ENCODE measurements at regions not wholly inside any gene's neighbourhood (a gene's known extent, or its start where the extent isn't known, plus 50 kb on each side); places are given as distances from the start of the nearest gene placed in this dataset.

DNA sequence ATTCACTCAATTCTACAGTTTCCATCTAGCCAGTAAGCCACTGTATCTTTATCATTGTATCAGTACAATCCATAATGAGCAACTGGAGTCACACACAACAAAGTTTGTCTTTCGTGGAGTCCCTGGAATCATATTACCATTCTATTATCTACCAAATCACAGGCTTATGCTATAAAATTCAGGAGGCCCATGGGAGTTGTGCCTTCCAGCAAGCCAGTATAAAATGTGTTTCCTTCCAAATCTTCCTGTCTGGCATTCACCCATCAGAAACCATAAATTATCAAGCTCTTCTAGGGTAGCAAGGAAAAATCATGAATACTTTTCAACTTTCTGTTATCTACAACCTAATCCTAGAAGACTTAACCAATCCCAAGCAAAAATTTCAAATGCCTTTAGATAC is 1383.3 kb upstream of the PCDH7 start:
- TF ChIP-seq POLR2A (IDR thresholded peaks at IDR 0.05; ENCODE audit: low read depth, low read length) (no peak), TAF1 (IDR thresholded peaks at IDR 0.05; ENCODE audit: borderline replicate concordance, low read depth, low read length) (no peak), POLR2AphosphoS5 (IDR thresholded peaks at IDR 0.05; ENCODE audit: low read depth, low read length) (no peak)
